ENCODE measurements at regions not wholly inside any gene's neighbourhood (a gene's known extent, or its start where the extent isn't known, plus 50 kb on each side); places are given as distances from the start of the nearest gene placed in this dataset.
"Not testable (repeated sequence)": the region's sequence is repeated elsewhere in the genome, so short reads cannot be mapped to it uniquely, and the experiment has no call there.

GRCh38 chr11:122604621-122605020 lies 50.9 kb upstream of the UBASH3B start:
- no peak for FAIRE-seq
- no peak for DNase-seq (ENCODE audit: insufficient read length, low spot score)

DNA sequence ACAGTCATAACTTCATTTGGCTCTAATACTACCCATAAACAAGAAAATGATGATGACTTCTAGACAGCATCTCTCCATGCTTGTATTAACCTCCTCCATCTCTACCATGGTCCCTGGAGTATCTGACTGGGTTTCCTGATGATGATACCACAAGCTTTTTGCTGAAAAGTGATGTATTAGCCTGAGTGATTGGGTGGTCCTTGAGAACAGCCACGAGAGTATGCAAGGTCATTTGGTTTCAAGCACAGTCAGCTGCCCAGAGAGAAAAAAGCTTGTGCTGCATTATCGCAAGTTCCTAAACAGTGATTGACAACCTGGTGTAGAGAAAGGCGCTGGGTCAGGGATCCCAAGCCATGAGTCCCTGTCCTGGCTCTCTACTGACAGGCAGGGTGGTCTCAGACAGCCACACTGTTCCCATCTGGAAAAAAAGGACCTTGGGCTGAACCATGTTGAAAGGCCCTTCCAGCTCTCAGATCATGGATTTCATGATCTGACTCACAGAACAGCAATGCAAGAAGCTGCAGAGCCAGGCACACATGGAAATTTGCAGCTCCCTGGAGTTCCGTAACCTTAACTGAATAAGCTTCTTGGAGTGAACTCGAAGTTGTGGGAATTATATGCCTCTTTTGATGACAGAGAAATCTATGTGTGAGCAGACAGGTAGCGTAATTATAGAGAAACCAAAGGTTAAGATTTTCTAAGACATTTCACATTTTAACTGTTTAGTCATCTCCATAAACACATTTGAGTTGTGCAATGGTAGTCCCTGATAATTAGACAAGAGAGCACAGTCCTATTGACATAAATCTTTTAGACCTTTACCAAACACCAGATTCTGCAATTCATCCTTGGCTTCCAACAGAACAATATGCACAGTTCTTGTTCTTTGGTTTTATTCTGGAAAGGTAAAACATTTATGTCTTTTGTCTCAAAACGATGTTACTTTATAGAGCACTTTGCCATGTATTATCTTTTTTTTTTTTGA lies 54.1 kb upstream of the UBASH3B start:
- FAIRE-seq (no peak), DNase-seq (ENCODE audit: insufficient read length, low spot score) (peak; percentile 38)

DNA sequence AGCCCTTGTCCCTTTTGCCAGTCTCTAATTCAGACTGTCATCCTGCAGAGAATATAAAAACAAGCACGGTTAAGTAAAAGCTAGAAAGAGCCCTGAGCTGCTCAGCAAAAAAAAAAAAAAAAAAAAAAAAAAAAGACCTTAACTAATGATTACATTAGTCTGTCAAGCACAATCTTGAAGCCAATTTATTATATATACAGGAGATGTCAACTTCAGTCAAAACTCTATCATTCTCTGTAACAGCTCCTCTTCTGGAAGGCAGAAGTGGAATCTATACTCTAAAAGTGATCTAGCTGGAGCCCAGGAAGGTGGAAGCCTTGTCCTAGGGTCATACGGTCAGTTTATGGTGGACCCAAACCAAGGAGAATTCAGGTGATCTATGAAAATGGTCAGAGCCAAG lies 55.2 kb upstream of the UBASH3B start:
- FAIRE-seq (no peak), DNase-seq (ENCODE audit: insufficient read length, low spot score) (no peak)

DNA sequence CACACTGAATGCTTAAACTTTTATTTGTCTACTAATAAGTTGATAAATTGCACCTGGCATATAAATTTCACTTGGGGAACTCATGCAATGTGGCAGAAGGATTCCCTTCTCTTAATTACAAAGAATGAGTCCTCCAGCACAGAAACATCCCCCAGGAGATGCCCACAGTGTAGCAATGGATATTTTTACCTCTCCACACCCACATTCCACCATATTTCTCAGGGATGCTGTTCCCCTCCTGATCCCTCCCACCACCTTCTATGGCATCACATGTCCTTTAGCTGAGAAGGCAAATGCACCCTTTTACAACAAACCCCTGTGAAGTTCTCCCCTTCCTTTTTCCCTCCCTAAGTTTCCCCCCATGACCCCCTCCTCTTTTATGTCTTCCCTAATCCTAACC lies 56.1 kb upstream of the UBASH3B start:
- no peak for DNase-seq (ENCODE audit: insufficient read length, low spot score)
- no peak for FAIRE-seq

- FAIRE-seq (no peak), DNase-seq (ENCODE audit: insufficient read length, low spot score) (no peak)
Measured at GRCh38 chr11:122598971-122599370, 56.6 kb upstream of the UBASH3B start.

GRCh38 chr11:122597511-122597910 lies 58.0 kb upstream of the UBASH3B start:
- FAIRE-seq (no peak), DNase-seq (ENCODE audit: insufficient read length, low spot score) (no peak)

DNA sequence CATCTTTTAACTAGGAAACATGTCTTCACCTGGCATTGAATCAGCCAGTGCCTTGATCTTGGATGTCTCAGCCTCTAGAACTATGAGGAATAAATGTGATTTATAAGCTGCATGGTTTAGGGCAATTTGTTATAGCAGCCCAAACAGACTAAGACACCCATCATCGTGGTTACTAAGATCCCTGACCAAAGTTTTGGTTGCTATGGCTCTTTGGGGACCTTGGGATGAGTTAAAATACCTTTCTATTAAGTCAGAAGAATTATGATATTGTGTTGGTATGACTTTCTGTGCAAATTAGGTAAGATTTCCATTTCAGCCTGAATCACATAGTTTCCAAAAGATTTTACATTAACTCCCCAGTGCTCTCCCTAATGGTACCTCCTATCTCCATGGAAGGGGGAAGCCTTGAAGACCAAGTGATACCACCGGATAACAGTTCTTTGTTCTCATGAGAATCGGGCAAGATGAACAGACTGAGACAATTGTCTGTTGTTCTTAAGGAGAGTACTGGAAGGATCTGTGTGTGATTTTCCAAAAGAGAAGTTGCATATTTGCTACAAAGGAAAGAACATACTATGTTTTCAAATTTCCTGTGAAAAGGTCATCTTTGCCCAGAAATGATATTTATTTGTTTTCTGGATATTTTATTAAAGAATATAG lies 60.4 kb upstream of the UBASH3B start:
- DNase-seq (ENCODE audit: insufficient read length, low spot score) = no peak
- no peak for FAIRE-seq

- DNase-seq (ENCODE audit: insufficient read length, low spot score) = no peak
- FAIRE-seq = no peak
Measured at GRCh38 chr11:122593473-122594420, 61.8 kb upstream of the UBASH3B start.

GRCh38 chr11:122592641-122593040 lies 62.9 kb upstream of the UBASH3B start:
- no peak for FAIRE-seq

GRCh38 chr11:122584670-122585069 lies 70.9 kb upstream of the UBASH3B start:
- FAIRE-seq = no peak

More at GRCh38 chr11:122592641-122593040, 62.9 kb upstream of the UBASH3B start:
- no peak for DNase-seq (ENCODE audit: insufficient read length, low spot score)

GRCh38 chr11:122580071-122580470 lies 75.5 kb upstream of the UBASH3B start:
- DNase-seq (ENCODE audit: insufficient read length, low spot score); FAIRE-seq: not testable (repeated sequence)

More at GRCh38 chr11:122584670-122585069, 70.9 kb upstream of the UBASH3B start:
- no peak for DNase-seq (ENCODE audit: insufficient read length, low spot score)

DNA sequence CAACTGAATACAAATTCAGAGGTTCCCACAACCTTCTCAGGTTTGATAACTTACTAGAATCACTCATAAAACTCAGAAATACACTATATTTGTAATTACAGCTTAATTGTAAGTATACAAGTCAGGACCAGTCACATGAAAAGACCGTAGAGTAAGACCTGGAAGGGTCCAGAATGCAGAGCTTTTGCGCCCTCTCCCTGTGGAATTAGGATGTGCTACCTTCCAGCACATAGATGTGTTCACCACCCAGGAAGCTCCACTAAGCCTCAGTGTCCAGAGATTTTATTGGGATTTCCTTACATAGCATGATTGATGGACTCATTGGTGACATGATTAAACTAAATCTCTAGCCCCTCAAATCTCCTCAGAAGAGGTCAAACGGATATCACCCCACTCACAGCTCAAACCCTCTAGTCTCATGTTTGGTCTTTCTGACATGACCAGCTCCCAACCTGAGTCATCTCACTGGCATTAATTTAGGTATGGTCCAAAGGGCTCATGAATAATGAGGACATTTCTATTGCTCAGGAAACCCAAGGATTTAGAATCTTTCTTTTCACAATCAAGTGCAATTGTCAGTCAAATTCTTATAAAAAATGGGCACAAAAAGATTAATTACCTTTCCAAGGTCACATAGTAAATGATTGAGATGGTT lies 77.2 kb upstream of the UBASH3B start:
- DNase-seq (ENCODE audit: insufficient read length, low spot score) = no peak
- FAIRE-seq = no peak

DNA sequence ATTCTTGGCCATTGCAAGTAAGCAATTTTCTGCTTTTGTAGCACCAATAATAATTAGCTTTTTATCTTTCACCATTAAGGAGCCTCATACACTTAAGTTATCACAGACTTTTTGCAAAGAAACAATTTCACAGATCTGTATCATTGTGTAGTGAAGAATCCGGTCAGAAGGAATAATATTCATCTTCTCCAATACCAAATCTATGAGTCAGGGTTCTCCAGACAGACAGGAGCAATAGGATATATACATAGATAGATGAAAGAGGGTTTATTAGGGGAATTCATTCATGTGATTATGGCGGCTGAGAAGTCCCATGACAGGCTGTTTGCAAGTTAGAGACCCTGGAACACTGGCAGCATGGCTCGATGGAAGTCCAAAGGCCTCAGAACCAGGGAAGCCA lies 82.9 kb upstream of the UBASH3B start:
- FAIRE-seq = no peak
- no peak for DNase-seq (ENCODE audit: insufficient read length, low spot score)

DNA sequence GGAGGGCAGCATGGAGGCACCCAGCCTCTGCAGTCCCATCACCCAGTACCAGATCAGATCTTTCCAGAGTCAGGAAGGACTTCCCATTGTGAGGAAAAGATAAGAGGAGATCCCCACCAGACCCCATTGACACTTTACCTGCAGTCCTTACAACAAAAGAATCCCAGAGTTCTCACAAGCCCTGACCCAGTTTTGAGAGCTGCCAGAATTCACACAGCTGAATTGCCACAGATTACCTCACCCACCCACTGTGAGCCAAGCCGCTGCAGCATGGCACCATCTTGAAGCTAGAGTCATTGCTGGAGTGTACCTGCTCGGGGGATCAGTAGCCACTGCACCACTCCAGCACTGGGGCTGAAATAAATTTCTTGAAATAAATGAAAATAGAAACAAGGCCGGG lies 91.8 kb upstream of the UBASH3B start:
- FAIRE-seq (no peak), DNase-seq (ENCODE audit: insufficient read length, low spot score) (no peak)

GRCh38 chr11:122559734-122560382 lies 95.7 kb upstream of the UBASH3B start:
- DNase-seq (ENCODE audit: insufficient read length, low spot score) = no peak
- no peak for FAIRE-seq

- not testable (repeated sequence) for FAIRE-seq; DNase-seq (ENCODE audit: insufficient read length, low spot score)
Measured at GRCh38 chr11:122559218-122559617, 96.3 kb upstream of the UBASH3B start.

DNA sequence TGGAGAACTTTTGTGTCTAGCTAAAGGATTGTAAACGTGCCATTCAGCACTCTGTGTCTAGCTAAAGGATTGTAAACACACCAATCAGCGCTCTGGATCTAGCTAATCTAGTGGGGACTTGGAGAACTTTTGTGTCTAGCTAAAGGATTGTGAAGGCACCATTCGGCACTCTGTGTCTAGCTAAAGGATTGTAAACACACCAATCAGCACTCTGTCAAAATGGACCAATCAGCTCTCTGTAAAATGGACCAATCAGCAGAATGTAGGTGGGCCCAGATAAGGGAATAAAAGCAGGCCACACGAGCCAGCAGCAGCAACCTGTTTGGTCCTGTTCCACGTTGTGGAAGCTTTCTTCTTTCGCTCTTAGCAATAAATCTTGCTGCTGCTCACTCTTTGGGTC lies 98.4 kb upstream of the UBASH3B start:
- not testable (repeated sequence) for DNase-seq (ENCODE audit: insufficient read length, low spot score)

GRCh38 chr11:122556605-122557004 lies 98.9 kb upstream of the UBASH3B start:
- FAIRE-seq (no peak), DNase-seq (ENCODE audit: insufficient read length, low spot score) (no peak)

More for the DNA sequence above, 98.4 kb upstream of the UBASH3B start:
- FAIRE-seq = not testable (repeated sequence)

DNA sequence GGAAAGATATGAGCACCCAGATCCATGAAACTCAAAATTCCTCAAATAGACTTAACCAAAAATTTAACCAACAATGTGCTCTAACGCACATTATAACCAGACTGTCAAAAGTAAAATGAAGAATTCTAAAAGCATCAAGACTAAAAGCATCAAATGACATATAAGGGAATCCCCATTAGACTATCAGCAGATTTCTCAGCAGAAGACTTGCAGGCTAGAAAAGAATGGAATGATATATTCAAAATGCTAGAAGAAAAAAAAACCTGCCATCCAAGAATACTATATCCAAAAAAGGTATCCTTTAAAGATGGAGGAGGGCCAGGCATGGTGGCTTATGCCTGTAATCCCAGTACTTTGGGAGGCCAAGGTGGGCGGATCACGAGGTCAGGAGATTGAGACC lies 117.5 kb upstream of the UBASH3B start:
- DNase-seq (ENCODE audit: insufficient read length, low spot score) (no peak), FAIRE-seq (no peak)

- DNase-seq (ENCODE audit: insufficient read length, low spot score) = no peak
- FAIRE-seq = no peak
Measured at GRCh38 chr11:122524898-122525297, 130.6 kb upstream of the UBASH3B start.

Data from HTR-8/SVneo (cell line).